ENCODE measurements at regions not wholly inside any gene's neighbourhood (a gene's known extent, or its start where the extent isn't known, plus 50 kb on each side); places are given as distances from the start of the nearest gene placed in this dataset.

- DNase-seq: no peak
Measured at GRCh38 chr9:89698411-89699005, 93.7 kb downstream of the GADD45G start.

GRCh38 chr9:89699646-89700045 is 94.8 kb downstream of the GADD45G start:
- DNase-seq: no peak

GRCh38 chr9:89701221-89701798 is 96.5 kb downstream of the GADD45G start:
- DNase-seq: peak; percentile 72

GRCh38 chr9:89702401-89702800 is 97.6 kb downstream of the GADD45G start:
- DNase-seq: no peak

- DNase-seq: no peak
Measured at GRCh38 chr9:89705651-89706050, 100.8 kb downstream of the GADD45G start.

- no peak for DNase-seq
Measured at GRCh38 chr9:89706086-89706485, 101.3 kb downstream of the GADD45G start.

GRCh38 chr9:89706731-89707191 is 101.9 kb downstream of the GADD45G start:
- DNase-seq: no peak

- no peak for DNase-seq
Measured at GRCh38 chr9:89710697-89711096, 105.9 kb downstream of the GADD45G start.

GRCh38 chr9:89711866-89712265 is 107.1 kb downstream of the GADD45G start:
- DNase-seq: no peak

GRCh38 chr9:89712283-89712682 is 107.5 kb downstream of the GADD45G start:
- DNase-seq: no peak

- no peak for DNase-seq
Measured at GRCh38 chr9:89714321-89714720, 109.5 kb downstream of the GADD45G start.

GRCh38 chr9:89715318-89715858 is 110.6 kb downstream of the GADD45G start:
- no peak for DNase-seq

- DNase-seq: no peak
Measured at GRCh38 chr9:89715881-89716280, 111.1 kb downstream of the GADD45G start.

GRCh38 chr9:89716559-89716958 is 111.7 kb downstream of the GADD45G start:
- DNase-seq: no peak

GRCh38 chr9:89718176-89718575 is 113.4 kb downstream of the GADD45G start:
- DNase-seq: no peak

- no peak for DNase-seq
Measured at GRCh38 chr9:89718651-89719050, 113.8 kb downstream of the GADD45G start.

GRCh38 chr9:89719202-89719601 is 114.4 kb downstream of the GADD45G start:
- DNase-seq: no peak

GRCh38 chr9:89720696-89721175 is 115.9 kb downstream of the GADD45G start:
- DNase-seq: no peak

GRCh38 chr9:89721176-89721700 is 116.4 kb downstream of the GADD45G start:
- DNase-seq: no peak

- no peak for DNase-seq
Measured at GRCh38 chr9:89721971-89722530, 117.2 kb downstream of the GADD45G start.

GRCh38 chr9:89722712-89723111 is 117.9 kb downstream of the GADD45G start:
- no peak for DNase-seq

GRCh38 chr9:89723469-89724100 is 118.8 kb downstream of the GADD45G start:
- DNase-seq: no peak

- DNase-seq: no peak
Measured at GRCh38 chr9:89724659-89725058, 119.8 kb downstream of the GADD45G start.
